ENCODE measurements at regions not wholly inside any gene's neighbourhood (a gene's known extent, or its start where the extent isn't known, plus 50 kb on each side); places are given as distances from the start of the nearest gene placed in this dataset.
"Not testable (repeated sequence)": the region's sequence is repeated elsewhere in the genome, so short reads cannot be mapped to it uniquely, and the experiment has no call there.

DNA sequence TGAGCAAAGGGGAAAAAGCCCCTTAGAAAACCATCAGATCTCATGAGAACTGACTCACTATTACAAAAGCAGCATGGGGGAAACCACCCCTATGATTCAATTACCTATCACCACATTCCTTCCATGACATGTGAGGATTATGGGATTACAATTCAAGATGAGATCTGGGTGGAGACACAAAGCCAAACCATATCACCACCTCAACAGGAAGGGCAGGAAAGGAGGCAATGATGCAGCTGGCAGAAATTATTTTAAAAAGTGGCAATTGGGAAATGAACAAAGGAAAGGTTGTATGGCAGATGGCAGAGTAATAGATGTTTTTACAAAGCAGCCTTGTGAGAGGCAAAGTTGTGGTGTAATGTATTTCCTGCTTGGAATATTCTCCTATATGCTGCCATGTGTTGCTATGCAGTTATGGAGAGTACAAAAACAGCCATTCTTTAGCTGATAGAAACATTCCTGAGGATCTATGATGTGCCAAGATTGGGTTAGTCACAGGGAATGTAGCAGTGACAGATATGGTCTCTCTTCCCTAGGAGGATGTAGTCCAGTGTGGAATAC, 138.8 kb downstream of the SMC2 start:
- Histone ChIP-seq H4K20me1 (ENCODE audit: insufficient read depth) (no peaks in the 10 kb centered on the region), H3K9ac (no peak overlapping the region), H3K27ac (no peak overlapping the region), H3K36me3 (ENCODE audit: insufficient read depth) (no peaks in the 10 kb centered on the region), H3K4me1 (ENCODE audit: low read depth, poor library complexity, severe bottlenecking) (no peaks in the 10 kb centered on the region), H3K4me2 (no peak overlapping the region), H3K27me3 (ENCODE audit: insufficient read depth, low read depth) (no peaks in the 10 kb centered on the region), H3K4me3 (IDR thresholded peaks at IDR 0.05; ENCODE audit: insufficient read depth, low read depth, low read length) (no peak overlapping the region), H2AFZ (ENCODE audit: low read depth) (no peak overlapping the region), H3K79me2 (ENCODE audit: insufficient read depth, low read depth) (no peaks in the 10 kb centered on the region)
- TF ChIP-seq, protein P1, sequence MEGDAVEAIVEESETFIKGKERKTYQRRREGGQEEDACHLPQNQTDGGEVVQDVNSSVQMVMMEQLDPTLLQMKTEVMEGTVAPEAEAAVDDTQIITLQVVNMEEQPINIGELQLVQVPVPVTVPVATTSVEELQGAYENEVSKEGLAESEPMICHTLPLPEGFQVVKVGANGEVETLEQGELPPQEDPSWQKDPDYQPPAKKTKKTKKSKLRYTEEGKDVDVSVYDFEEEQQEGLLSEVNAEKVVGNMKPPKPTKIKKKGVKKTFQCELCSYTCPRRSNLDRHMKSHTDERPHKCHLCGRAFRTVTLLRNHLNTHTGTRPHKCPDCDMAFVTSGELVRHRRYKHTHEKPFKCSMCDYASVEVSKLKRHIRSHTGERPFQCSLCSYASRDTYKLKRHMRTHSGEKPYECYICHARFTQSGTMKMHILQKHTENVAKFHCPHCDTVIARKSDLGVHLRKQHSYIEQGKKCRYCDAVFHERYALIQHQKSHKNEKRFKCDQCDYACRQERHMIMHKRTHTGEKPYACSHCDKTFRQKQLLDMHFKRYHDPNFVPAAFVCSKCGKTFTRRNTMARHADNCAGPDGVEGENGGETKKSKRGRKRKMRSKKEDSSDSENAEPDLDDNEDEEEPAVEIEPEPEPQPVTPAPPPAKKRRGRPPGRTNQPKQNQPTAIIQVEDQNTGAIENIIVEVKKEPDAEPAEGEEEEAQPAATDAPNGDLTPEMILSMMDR (conservative IDR thresholded peaks at IDR 0.05; ENCODE audit: low read depth, low read length) = no peak

DNA sequence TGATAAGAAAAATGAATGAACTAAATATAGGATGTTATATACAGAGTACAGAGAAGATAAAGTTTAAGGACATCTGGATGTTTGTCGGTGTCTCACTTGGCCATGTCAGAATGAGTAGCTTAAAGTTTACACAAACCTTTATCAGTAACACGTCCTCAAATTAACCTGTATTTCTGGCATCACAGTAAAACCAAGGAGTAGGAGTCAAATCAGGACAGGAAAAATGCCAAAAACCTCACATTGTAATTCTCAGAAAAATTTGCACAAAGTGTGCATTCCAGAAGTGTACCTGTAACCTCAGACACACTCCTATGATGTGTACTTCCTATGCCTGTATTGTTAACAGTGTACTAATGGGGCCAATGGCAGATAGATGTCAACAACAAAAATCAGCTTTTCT, 139.3 kb downstream of the SMC2 start:
- no peak overlapping the region for H3K4me2 ChIP-seq

DNA sequence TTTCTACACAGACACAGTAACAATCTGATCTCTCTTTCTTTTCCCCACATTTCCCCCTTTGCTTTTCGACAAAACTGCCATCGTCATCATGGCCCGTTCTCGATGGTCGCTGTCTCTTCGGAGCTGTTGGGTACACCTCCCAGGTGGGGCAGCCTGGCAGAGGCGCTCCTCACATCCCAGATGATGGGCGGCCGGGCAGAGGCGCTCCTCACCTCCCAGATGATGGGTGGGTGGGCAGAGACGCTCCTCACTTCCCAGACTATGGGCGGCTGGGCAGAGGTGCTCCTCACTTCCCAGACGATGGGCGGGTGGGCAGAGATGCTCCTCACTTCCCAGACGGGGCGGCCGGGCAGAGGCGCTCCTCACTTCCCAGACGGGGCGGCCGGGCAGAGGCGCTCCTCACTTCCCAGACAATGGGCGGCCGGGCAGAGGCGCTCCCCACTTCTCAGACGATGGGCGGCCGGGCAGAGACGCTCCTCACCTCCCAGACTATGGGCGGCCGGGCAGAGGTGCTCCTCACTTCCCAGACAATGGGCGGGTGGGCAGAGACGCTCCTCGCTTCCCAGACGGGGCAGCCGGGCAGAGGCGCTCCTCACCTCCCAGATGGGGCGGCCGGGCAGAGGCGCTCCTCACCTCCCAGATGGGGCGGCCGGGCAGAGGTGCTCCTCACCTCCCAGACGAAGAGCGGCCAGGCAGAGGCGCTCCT, 140.7 kb downstream of the SMC2 start:
- not testable (repeated sequence) for H3K4me3 ChIP-seq (IDR thresholded peaks at IDR 0.05; ENCODE audit: insufficient read depth, low read depth, low read length); H3K4me2 ChIP-seq; H3K9ac ChIP-seq; H3K27ac ChIP-seq; H4K20me1 ChIP-seq (ENCODE audit: insufficient read depth); H3K4me1 ChIP-seq (ENCODE audit: low read depth, poor library complexity, severe bottlenecking); H2AFZ ChIP-seq (ENCODE audit: low read depth); H3K27me3 ChIP-seq (ENCODE audit: insufficient read depth, low read depth); H3K36me3 ChIP-seq (ENCODE audit: insufficient read depth); H3K79me2 ChIP-seq (ENCODE audit: insufficient read depth, low read depth)

More for the DNA sequence above, 139.3 kb downstream of the SMC2 start:
- Histone ChIP-seq H3K79me2 (ENCODE audit: insufficient read depth, low read depth) (no peaks in the 10 kb centered on the region), H3K4me1 (ENCODE audit: low read depth, poor library complexity, severe bottlenecking) (no peaks in the 10 kb centered on the region), H3K4me3 (IDR thresholded peaks at IDR 0.05; ENCODE audit: insufficient read depth, low read depth, low read length) (no peak overlapping the region), H3K36me3 (ENCODE audit: insufficient read depth) (no peaks in the 10 kb centered on the region), H3K27me3 (ENCODE audit: insufficient read depth, low read depth) (no peaks in the 10 kb centered on the region), H4K20me1 (ENCODE audit: insufficient read depth) (no peaks in the 10 kb centered on the region), H3K27ac (no peak overlapping the region), H3K9ac (no peak overlapping the region), H2AFZ (ENCODE audit: low read depth) (no peak overlapping the region)
- TF ChIP-seq, protein P1 (conservative IDR thresholded peaks at IDR 0.05; ENCODE audit: low read depth, low read length) = no peak

DNA sequence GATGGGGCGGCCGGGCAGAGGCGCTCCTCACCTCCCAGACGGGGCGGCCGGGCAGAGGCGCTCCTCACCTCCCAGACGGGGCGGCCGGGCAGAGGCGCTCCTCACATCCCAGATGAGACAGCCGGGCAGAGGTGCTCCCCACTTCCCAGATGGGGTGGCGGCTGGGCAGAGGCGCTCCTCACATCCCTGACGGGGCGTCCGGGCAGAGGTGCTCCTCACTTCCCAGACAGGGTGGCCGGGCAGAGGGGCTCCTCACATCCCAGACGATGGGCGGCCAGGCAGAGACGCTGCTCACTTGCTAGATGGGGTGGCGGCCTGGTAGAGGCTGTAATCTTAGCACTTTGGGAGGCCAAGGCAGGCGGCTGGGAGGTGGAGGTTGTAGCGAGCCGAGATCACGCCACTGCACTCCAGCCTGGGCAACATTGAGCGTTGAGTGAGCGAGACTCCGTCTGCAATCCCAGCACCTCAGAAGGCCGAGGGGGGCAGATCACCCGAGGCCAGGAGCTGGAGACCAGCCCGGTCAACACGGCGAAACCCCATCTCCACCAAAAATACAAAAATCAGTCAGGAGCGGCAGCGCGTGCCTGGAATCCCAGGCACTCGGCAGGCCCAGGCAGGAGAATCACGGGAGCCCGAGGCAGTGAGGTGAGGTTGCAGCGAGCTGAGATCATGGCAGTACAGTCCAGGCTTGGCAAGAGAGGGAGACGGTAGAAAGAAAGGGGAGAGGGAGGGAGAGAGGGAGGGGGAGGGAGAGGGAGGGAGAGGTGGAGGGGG, 141.4 kb downstream of the SMC2 start:
- not testable (repeated sequence) for H3K4me3 ChIP-seq (IDR thresholded peaks at IDR 0.05; ENCODE audit: insufficient read depth, low read depth, low read length); H3K27ac ChIP-seq; H3K4me2 ChIP-seq

DNA sequence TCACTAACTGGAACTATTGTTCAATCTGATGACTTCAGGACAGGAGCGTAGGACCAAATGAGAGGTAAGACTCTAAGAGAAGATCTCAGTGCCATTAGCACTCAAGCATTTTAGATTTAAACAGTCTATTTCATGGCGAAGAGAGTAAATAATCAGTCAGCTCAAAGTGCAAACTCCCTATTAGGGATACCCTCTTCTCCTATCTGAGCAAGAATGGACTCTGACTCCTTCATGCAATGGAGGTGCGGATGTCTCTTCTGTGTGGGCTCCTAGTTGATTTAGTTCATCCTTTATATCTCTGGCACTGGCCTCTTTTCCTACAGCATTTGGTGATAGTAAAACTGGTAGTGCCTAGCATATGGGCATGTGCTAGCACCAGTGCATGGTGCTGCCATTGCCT, 144.6 kb downstream of the SMC2 start:
- TF ChIP-seq, protein P1 (conservative IDR thresholded peaks at IDR 0.05; ENCODE audit: low read depth, low read length) = no peak
- Histone ChIP-seq H3K36me3 (ENCODE audit: insufficient read depth) (no peaks in the 10 kb centered on the region), H3K4me1 (ENCODE audit: low read depth, poor library complexity, severe bottlenecking) (no peaks in the 10 kb centered on the region), H3K27me3 (ENCODE audit: insufficient read depth, low read depth) (no peaks in the 10 kb centered on the region), H3K9ac (no peak overlapping the region), H3K4me2 (no peak overlapping the region), H3K27ac (no peak overlapping the region), H3K4me3 (IDR thresholded peaks at IDR 0.05; ENCODE audit: insufficient read depth, low read depth, low read length) (no peak overlapping the region), H3K79me2 (ENCODE audit: insufficient read depth, low read depth) (0 out of 2 replicates have a peak, but pooled peaks cover 3% of the 10 kb centered on the region), H2AFZ (ENCODE audit: low read depth) (no peak overlapping the region), H4K20me1 (ENCODE audit: insufficient read depth) (no peaks in the 10 kb centered on the region)

More for the DNA sequence above, 141.4 kb downstream of the SMC2 start:
- H3K27me3 ChIP-seq (ENCODE audit: insufficient read depth, low read depth); H4K20me1 ChIP-seq (ENCODE audit: insufficient read depth); H3K9ac ChIP-seq; H3K4me1 ChIP-seq (ENCODE audit: low read depth, poor library complexity, severe bottlenecking); H3K79me2 ChIP-seq (ENCODE audit: insufficient read depth, low read depth); H2AFZ ChIP-seq (ENCODE audit: low read depth); H3K36me3 ChIP-seq (ENCODE audit: insufficient read depth): not testable (repeated sequence)
